Astrocyte of the hippocampus (primary cell): ENCODE measurements at regions not wholly inside any gene's neighbourhood (a gene's known extent, or its start where the extent isn't known, plus 50 kb on each side); places are given as distances from the start of the nearest gene placed in this dataset.
A peak's percentile ranks its signal among the peaks of the same experiment; 100 is the strongest.

Experiments
- DNase-seq: peaks from one replicate; pipeline ENCODE4 v3.0.0; 2011; ENCODE audit warnings: low read depth, low spot score

DNA sequence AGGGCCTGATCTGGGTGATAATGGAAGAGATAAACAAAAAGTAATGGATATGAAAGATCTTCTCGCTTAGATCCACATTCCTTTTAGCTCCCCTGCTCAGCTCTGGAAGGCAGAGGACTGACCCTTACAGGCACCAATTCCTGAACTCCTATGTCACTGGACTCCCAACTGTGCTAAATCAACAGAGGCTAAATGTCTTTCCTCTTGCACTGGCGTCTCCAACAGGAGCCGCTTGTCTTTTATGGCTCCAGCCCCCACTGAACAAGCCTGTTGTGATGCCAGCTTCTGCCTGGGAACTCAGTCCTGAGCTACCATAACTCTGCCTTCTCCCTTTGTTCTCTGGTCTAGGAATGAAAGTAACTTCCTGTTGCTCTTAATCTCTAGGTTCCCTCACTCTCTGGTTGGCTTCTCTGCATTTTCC lies 142.1 kb upstream of the COL11A1 start:
- DNase-seq, result peak; percentile 57

- DNase-seq, result no peak
Measured at GRCh38 chr1:103248417-103249102, 140.2 kb upstream of the COL11A1 start.

DNA sequence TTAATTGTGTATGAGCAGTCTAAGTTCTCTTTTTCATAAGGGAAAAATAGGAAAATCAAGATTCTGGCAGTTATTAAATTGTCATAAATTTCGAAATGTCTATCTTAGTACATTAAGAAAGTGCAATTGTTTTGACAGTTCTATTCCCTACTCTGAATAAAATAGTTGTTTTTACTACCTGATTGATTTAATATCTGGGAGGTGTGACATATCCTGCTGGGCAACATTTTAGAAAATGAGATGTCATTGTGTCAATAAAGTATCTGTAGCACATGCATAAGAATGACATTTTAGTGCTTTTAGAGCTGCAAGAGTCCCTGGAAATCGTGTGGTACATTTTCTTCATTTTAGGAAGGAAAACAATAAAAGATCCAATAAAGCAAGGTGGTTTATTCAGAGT lies 139.2 kb upstream of the COL11A1 start:
- DNase-seq, result no peak

- DNase-seq, result no peak
Measured at GRCh38 chr1:103243481-103243880, 135.2 kb upstream of the COL11A1 start.

DNA sequence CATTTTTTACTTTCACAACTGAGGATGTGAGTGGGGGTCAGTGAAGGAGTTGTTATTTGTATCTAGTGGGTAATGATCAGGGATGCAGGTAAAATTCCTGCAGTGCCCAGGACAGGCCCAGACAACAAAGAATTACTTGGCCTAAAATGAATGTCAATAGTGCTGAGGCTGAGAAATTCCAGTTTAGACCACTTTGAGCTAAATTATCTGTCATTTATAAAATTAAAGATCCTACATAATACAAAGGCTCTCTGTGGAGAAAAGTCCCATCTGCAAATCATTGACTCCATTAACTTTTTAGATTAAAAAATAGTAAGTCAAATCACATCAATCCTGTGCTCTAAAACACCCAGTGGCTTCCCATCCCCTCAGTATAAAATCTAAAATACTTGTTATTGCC lies 130.7 kb upstream of the COL11A1 start:
- no peak for DNase-seq

- DNase-seq, result no peak
Measured at GRCh38 chr1:103230061-103230460, 121.7 kb upstream of the COL11A1 start.

GRCh38 chr1:103220631-103221041 lies 112.3 kb upstream of the COL11A1 start:
- peak; percentile 94 for DNase-seq

GRCh38 chr1:103218821-103219220 lies 110.5 kb upstream of the COL11A1 start:
- no peak for DNase-seq

- no peak for DNase-seq
Measured at GRCh38 chr1:103218369-103218768, 110.0 kb upstream of the COL11A1 start.

DNA sequence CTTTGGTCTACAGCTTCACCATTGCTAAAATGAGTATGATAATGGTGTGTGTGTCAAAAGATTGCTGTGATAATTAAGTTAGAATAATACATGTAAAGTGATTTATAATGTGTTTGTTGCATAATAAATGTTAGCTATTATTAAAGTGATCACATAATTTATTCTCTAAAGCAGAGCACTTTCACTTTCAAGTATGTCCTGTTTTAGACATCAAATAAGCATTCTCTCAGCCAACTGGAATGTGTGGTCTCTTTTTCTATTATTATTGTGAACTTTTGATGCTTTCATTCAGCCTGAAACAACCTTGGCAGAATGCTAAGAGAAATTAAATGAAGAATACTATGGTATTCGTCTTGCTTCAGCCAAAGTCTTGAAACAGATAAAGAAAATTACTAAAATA lies 102.8 kb upstream of the COL11A1 start:
- DNase-seq, result peak; percentile 74

- DNase-seq, result peak; percentile 36
Measured at GRCh38 chr1:103208844-103209243, 100.5 kb upstream of the COL11A1 start.

- DNase-seq, result no peak
Measured at GRCh38 chr1:103199001-103199400, 90.7 kb upstream of the COL11A1 start.

- DNase-seq, result no peak
Measured at GRCh38 chr1:103198076-103198475, 89.8 kb upstream of the COL11A1 start.

- peak; percentile 61 for DNase-seq
Measured at GRCh38 chr1:103197216-103197615, 88.9 kb upstream of the COL11A1 start.

- DNase-seq, result no peak
Measured at GRCh38 chr1:103194984-103195383, 86.7 kb upstream of the COL11A1 start.

DNA sequence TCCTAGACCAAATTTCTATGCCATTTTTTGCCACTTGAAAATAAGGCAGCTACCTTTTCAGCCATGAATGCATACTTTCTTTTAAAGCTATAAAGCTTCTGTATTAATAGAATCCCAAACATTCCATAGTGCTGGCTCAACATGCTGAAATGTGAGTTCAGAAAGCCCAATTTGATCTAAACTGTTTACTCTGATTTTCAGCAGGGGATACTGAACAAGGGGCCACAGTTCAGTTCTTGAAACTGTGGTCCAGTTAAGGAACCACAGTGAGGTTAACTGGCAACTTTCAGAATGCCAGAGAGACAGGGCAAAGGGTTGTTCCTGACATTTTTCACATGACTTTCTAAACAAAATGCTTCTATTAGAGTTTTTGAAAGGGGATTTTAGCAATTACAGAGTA lies 85.7 kb upstream of the COL11A1 start:
- peak; percentile 65 for DNase-seq

- no peak for DNase-seq
Measured at GRCh38 chr1:103191327-103191726, 83.0 kb upstream of the COL11A1 start.

DNA sequence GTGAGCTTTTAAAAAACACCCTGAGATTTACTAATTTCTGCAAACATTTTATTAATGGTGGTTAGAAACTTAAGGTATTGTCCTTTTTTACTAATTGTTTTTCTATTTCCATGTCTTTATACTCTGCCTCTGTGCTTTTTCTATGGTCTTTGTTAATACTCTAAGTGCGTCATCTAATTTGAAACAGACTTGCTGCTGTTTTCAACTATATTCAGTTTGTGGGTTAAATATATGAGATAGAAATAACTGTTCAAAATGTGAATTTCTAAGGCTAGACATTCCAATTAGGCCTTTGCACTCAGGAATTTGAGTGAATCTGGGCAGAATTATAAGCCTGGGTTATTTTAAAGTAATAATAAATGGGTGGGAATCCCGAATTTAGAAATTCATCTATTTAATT lies 82.4 kb upstream of the COL11A1 start:
- DNase-seq, result no peak

- no peak for DNase-seq
Measured at GRCh38 chr1:103187673-103188072, 79.4 kb upstream of the COL11A1 start.

DNA sequence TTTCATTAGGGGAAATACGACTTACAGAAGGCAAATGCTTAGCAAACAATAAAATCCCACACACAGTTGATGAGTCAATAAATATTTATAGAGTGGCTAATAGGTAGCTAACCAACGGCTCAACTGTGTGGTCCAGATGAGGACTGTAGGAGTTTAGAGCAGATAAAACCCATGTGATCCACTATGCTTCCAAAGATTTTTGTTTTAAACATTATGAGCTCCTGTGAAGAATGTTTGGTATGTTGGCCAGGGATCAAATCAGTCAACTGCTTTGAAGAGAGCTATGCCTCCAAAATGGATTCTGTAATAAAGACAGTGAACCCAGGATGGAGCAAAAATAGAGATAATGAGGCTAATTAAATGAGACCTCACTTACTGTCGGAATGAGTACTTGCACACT lies 72.3 kb upstream of the COL11A1 start:
- peak; percentile 84 for DNase-seq

DNA sequence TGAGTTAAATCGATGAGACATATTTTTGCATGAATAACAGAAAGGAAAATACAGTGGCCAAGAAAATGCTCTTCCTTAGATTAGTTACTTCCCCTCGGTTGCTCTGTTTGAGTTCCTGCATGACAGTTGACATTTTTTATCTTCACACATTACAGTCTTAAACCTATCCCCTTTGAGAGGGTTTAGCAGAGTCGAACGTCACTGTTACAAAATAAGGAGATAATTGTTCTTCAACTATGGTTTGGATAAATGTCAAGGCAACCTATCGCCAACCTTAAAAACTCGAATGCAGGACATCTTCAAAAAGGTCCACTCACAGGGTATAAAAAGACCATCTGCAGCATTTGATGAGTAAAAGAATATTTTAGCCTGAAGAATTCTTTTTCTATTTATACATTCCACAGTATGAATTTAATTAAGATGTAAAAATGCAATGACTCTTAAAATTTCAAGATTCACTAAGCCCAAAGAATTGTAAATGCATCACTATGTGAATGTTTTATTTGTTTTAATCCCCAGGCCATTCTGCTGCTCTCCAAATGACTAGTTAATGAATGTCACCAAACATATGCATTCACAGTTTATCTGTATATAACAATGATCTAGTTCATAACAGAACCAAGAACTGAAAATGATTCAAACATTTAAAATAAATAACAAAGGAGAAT lies 68.9 kb upstream of the COL11A1 start:
- no peak for DNase-seq

- no peak for DNase-seq
Measured at GRCh38 chr1:103171041-103171590, 62.8 kb upstream of the COL11A1 start.

DNA sequence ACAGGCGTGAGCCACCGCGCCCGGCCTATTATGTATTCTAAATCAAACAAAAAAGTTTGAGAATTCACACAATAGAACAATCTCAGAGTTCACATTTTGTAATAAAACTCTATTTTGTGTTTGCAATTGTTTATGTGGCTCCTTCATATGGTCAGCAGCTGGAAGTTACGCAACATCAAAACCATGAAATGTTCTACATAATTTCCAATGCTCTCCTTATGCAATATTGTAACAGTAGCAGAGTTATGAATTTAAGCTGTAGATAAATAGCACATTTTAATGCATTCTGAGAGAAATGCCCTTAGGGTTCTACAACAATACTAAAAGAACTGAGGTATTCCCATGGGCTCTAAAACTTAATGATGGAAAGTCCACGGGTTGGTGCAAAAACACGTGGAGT lies 62.3 kb upstream of the COL11A1 start:
- DNase-seq, result no peak
